PFSK-1 (cell line): ENCODE measurements at regions not wholly inside any gene's neighbourhood (a gene's known extent, or its start where the extent isn't known, plus 50 kb on each side); places are given as distances from the start of the nearest gene placed in this dataset.

Source experiments
- FOXP2 ChIP-seq: optimal IDR thresholded peaks from 2 replicates; pipeline ENCODE3; 2011; ENCODE audit warnings: borderline replicate concordance, control low read depth, inconsistent platforms; ENCODE audit not compliant: insufficient read depth; ENCODE audit errors: extremely low read length, extremely low read depth
- POLR2AphosphoS5 ChIP-seq: IDR thresholded peaks from 2 replicates; pipeline ENCODE4 v1.6.1; 2012; ENCODE audit warnings: low read depth, mild to moderate bottlenecking, control low read depth, low read length, moderate library complexity
- SIN3A ChIP-seq: IDR thresholded peaks from 2 replicates; pipeline ENCODE4 v1.6.1; 2012; ENCODE audit warnings: mild to moderate bottlenecking, low read length, moderate library complexity, borderline replicate concordance; ENCODE audit not compliant: insufficient read depth
- TAF1 ChIP-seq: IDR thresholded peaks from 2 replicates; pipeline ENCODE4 v1.6.1; 2012; ENCODE audit warnings: low read length, control low read depth, borderline replicate concordance; ENCODE audit not compliant: insufficient read depth
- TF ChIP-seq, protein P1 (sequence below), 2 experiments: IDR thresholded peaks; 2 replicates each; pipeline versions ENCODE4 v1.6.1 to v1.8.0; 2011 to 2012; ENCODE audit warnings: low read depth in 2 of 2, low read length in 2 of 2, control low read depth in 1 of 2, inconsistent platforms in 1 of 2, mild to moderate bottlenecking in 1 of 2, moderate library complexity in 1 of 2; ENCODE audit not compliant: insufficient read depth in 1 of 2

- TF ChIP-seq POLR2AphosphoS5 (no peak), SIN3A (no peak), TAF1 (no peak), FOXP2 (no peak)
- TF ChIP-seq, protein P1, sequence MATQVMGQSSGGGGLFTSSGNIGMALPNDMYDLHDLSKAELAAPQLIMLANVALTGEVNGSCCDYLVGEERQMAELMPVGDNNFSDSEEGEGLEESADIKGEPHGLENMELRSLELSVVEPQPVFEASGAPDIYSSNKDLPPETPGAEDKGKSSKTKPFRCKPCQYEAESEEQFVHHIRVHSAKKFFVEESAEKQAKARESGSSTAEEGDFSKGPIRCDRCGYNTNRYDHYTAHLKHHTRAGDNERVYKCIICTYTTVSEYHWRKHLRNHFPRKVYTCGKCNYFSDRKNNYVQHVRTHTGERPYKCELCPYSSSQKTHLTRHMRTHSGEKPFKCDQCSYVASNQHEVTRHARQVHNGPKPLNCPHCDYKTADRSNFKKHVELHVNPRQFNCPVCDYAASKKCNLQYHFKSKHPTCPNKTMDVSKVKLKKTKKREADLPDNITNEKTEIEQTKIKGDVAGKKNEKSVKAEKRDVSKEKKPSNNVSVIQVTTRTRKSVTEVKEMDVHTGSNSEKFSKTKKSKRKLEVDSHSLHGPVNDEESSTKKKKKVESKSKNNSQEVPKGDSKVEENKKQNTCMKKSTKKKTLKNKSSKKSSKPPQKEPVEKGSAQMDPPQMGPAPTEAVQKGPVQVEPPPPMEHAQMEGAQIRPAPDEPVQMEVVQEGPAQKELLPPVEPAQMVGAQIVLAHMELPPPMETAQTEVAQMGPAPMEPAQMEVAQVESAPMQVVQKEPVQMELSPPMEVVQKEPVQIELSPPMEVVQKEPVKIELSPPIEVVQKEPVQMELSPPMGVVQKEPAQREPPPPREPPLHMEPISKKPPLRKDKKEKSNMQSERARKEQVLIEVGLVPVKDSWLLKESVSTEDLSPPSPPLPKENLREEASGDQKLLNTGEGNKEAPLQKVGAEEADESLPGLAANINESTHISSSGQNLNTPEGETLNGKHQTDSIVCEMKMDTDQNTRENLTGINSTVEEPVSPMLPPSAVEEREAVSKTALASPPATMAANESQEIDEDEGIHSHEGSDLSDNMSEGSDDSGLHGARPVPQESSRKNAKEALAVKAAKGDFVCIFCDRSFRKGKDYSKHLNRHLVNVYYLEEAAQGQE (IDR thresholded peaks at IDR 0.05; ENCODE audit: insufficient read depth in 1 of 2, low read depth in 2 of 2, low read length in 2 of 2): no peak
Measured at GRCh38 chr1:4086085-4086850, 186.2 kb upstream of the C1orf174 start.
